Activated naive CD4-positive, alpha-beta T cell treated with anti-CD3 and anti-CD28 coated beads, Interleukin-2, amount 50 U/mL, for 24 hours (primary cell): ENCODE measurements at regions not wholly inside any gene's neighbourhood (a gene's known extent, or its start where the extent isn't known, plus 50 kb on each side); places are given as distances from the start of the nearest gene placed in this dataset.
"Not testable (repeated sequence)": the region's sequence is repeated elsewhere in the genome, so short reads cannot be mapped to it uniquely, and the experiment has no call there.

ENCODE experiments used
- H3K27ac Mint-ChIP-seq: one replicate; pipeline ENCODE4 v1.8.0; 2021; ENCODE audit warnings: mild to moderate bottlenecking, mixed read lengths
- H3K27me3 Mint-ChIP-seq: one replicate; pipeline ENCODE4 v1.8.0; 2021; ENCODE audit warnings: mixed read lengths
- H3K36me3 Mint-ChIP-seq: one replicate; pipeline ENCODE4 v1.8.0; 2021; ENCODE audit warnings: mixed read lengths
- H3K4me1 Mint-ChIP-seq: one replicate; pipeline ENCODE4 v1.8.0; 2021; ENCODE audit warnings: mixed read lengths
- H3K4me3 Mint-ChIP-seq: one replicate; pipeline ENCODE4 v1.8.0; 2021; ENCODE audit warnings: mild to moderate bottlenecking, mixed read lengths
- H3K9me3 Mint-ChIP-seq: one replicate; pipeline ENCODE4 v1.8.0; 2021; ENCODE audit warnings: mixed read lengths

GRCh38 chr1:191074881-191075280, 597.2 kb upstream of the BRINP3 start:
- Mint-ChIP-seq H3K27me3 (no peaks in the 10 kb centered on the region), H3K27ac (no peak overlapping the region), H3K9me3 (no peaks in the 10 kb centered on the region), H3K4me1 (no peaks in the 10 kb centered on the region), H3K36me3 (no peaks in the 10 kb centered on the region), H3K4me3 (no peak overlapping the region)

- not testable (repeated sequence) for H3K4me3 Mint-ChIP-seq, H3K27me3 Mint-ChIP-seq, H3K9me3 Mint-ChIP-seq, H3K27ac Mint-ChIP-seq, H3K36me3 Mint-ChIP-seq, H3K4me1 Mint-ChIP-seq
These were observed 605.4 kb upstream of the BRINP3 start for GRCh38 chr1:191083090-191083489.

- Mint-ChIP-seq H3K4me3 (no peak overlapping the region), H3K36me3 (no peaks in the 10 kb centered on the region), H3K27ac (no peak overlapping the region), H3K27me3 (no peaks in the 10 kb centered on the region), H3K4me1 (no peaks in the 10 kb centered on the region), H3K9me3 (peaks cover 6% of the 10 kb centered on the region)
These were observed 607.5 kb upstream of the BRINP3 start for GRCh38 chr1:191085121-191085520.

GRCh38 chr1:191086910-191087309, 609.2 kb upstream of the BRINP3 start:
- no peaks in the 10 kb centered on the region for H3K36me3 Mint-ChIP-seq
- no peaks in the 10 kb centered on the region for H3K27me3 Mint-ChIP-seq
- H3K4me3 Mint-ChIP-seq: no peak overlapping the region
- no peak overlapping the region for H3K27ac Mint-ChIP-seq
- no peaks in the 10 kb centered on the region for H3K4me1 Mint-ChIP-seq
- H3K9me3 Mint-ChIP-seq: peaks cover 9% of the 10 kb centered on the region

GRCh38 chr1:191096405-191096804, 618.7 kb upstream of the BRINP3 start:
- Mint-ChIP-seq H3K4me3 (no peak overlapping the region), H3K4me1 (no peaks in the 10 kb centered on the region)

GRCh38 chr1:191099696-191100095, 622.0 kb upstream of the BRINP3 start:
- peaks cover 22% of the 10 kb centered on the region for H3K9me3 Mint-ChIP-seq
- H3K27me3 Mint-ChIP-seq: no peaks in the 10 kb centered on the region
- no peak overlapping the region for H3K27ac Mint-ChIP-seq
- H3K4me3 Mint-ChIP-seq: no peak overlapping the region
- H3K4me1 Mint-ChIP-seq: no peaks in the 10 kb centered on the region
- H3K36me3 Mint-ChIP-seq: no peaks in the 10 kb centered on the region

More at GRCh38 chr1:191096405-191096804, 618.7 kb upstream of the BRINP3 start:
- Mint-ChIP-seq H3K9me3 (peaks cover 30% of the 10 kb centered on the region), H3K36me3 (no peaks in the 10 kb centered on the region), H3K27me3 (no peaks in the 10 kb centered on the region), H3K27ac (no peak overlapping the region)

GRCh38 chr1:191101960-191102359, 624.3 kb upstream of the BRINP3 start:
- Mint-ChIP-seq H3K36me3 (no peaks in the 10 kb centered on the region), H3K27ac (no peak overlapping the region), H3K27me3 (no peaks in the 10 kb centered on the region), H3K4me1 (no peaks in the 10 kb centered on the region), H3K9me3 (peaks cover 10% of the 10 kb centered on the region), H3K4me3 (no peak overlapping the region)

- Mint-ChIP-seq H3K27ac (no peak overlapping the region), H3K4me1 (no peaks in the 10 kb centered on the region), H3K27me3 (no peaks in the 10 kb centered on the region)
These were observed 648.3 kb upstream of the BRINP3 start for GRCh38 chr1:191125950-191126349.

GRCh38 chr1:191134796-191135195, 657.1 kb upstream of the BRINP3 start:
- Mint-ChIP-seq H3K4me3 (no peak overlapping the region), H3K4me1 (no peaks in the 10 kb centered on the region), H3K9me3 (no peaks in the 10 kb centered on the region), H3K27ac (no peak overlapping the region), H3K36me3 (no peaks in the 10 kb centered on the region), H3K27me3 (no peaks in the 10 kb centered on the region)

More at GRCh38 chr1:191125950-191126349, 648.3 kb upstream of the BRINP3 start:
- H3K4me3 Mint-ChIP-seq: no peak overlapping the region
- H3K36me3 Mint-ChIP-seq: no peaks in the 10 kb centered on the region
- peaks cover 14% of the 10 kb centered on the region for H3K9me3 Mint-ChIP-seq

- Mint-ChIP-seq H3K36me3 (no peaks in the 10 kb centered on the region), H3K27me3 (no peaks in the 10 kb centered on the region), H3K4me3 (no peak overlapping the region), H3K9me3 (peaks cover 4% of the 10 kb centered on the region), H3K27ac (no peak overlapping the region), H3K4me1 (no peaks in the 10 kb centered on the region)
These were observed 662.4 kb upstream of the BRINP3 start for GRCh38 chr1:191140038-191140437.

GRCh38 chr1:191142748-191143147, 665.1 kb upstream of the BRINP3 start:
- Mint-ChIP-seq H3K27me3 (no peaks in the 10 kb centered on the region), H3K4me3 (no peak overlapping the region), H3K4me1 (no peaks in the 10 kb centered on the region), H3K36me3 (no peaks in the 10 kb centered on the region), H3K27ac (no peak overlapping the region), H3K9me3 (peaks cover 4% of the 10 kb centered on the region)

GRCh38 chr1:191145834-191146233, 668.2 kb upstream of the BRINP3 start:
- no peaks in the 10 kb centered on the region for H3K27me3 Mint-ChIP-seq
- H3K4me1 Mint-ChIP-seq: no peaks in the 10 kb centered on the region
- no peak overlapping the region for H3K27ac Mint-ChIP-seq
- H3K9me3 Mint-ChIP-seq: peaks cover 4% of the 10 kb centered on the region
- no peak overlapping the region for H3K4me3 Mint-ChIP-seq
- no peaks in the 10 kb centered on the region for H3K36me3 Mint-ChIP-seq

- H3K4me1 Mint-ChIP-seq: no peaks in the 10 kb centered on the region
- no peak overlapping the region for H3K27ac Mint-ChIP-seq
- no peak overlapping the region for H3K4me3 Mint-ChIP-seq
- H3K9me3 Mint-ChIP-seq: peaks cover 6% of the 10 kb centered on the region
- no peaks in the 10 kb centered on the region for H3K27me3 Mint-ChIP-seq
- no peaks in the 10 kb centered on the region for H3K36me3 Mint-ChIP-seq
These were observed 673.7 kb upstream of the BRINP3 start for GRCh38 chr1:191151321-191151807.

GRCh38 chr1:191152776-191153175, 675.1 kb upstream of the BRINP3 start:
- Mint-ChIP-seq H3K4me3 (no peak overlapping the region), H3K9me3 (peaks cover 6% of the 10 kb centered on the region), H3K27ac (no peak overlapping the region), H3K4me1 (no peaks in the 10 kb centered on the region), H3K27me3 (no peaks in the 10 kb centered on the region), H3K36me3 (no peaks in the 10 kb centered on the region)

- Mint-ChIP-seq H3K4me1 (no peaks in the 10 kb centered on the region), H3K27ac (no peak overlapping the region), H3K36me3 (no peaks in the 10 kb centered on the region), H3K27me3 (no peaks in the 10 kb centered on the region), H3K4me3 (no peak overlapping the region), H3K9me3 (peaks cover 6% of the 10 kb centered on the region)
These were observed 677.5 kb upstream of the BRINP3 start for GRCh38 chr1:191155178-191155577.

GRCh38 chr1:191160837-191161236, 683.2 kb upstream of the BRINP3 start:
- Mint-ChIP-seq H3K36me3 (no peaks in the 10 kb centered on the region), H3K4me1 (no peaks in the 10 kb centered on the region), H3K27ac (no peak overlapping the region), H3K27me3 (no peaks in the 10 kb centered on the region), H3K9me3 (peaks cover 5% of the 10 kb centered on the region), H3K4me3 (no peak overlapping the region)

GRCh38 chr1:191162762-191163161, 685.1 kb upstream of the BRINP3 start:
- Mint-ChIP-seq H3K27ac (no peak overlapping the region), H3K4me1 (no peaks in the 10 kb centered on the region)

More at GRCh38 chr1:191162762-191163161, 685.1 kb upstream of the BRINP3 start:
- H3K4me3 Mint-ChIP-seq: no peak overlapping the region
- no peaks in the 10 kb centered on the region for H3K9me3 Mint-ChIP-seq
- H3K27me3 Mint-ChIP-seq: no peaks in the 10 kb centered on the region
- H3K36me3 Mint-ChIP-seq: no peaks in the 10 kb centered on the region
